Lung (tissue), 11 donors: ENCODE measurements at regions not wholly inside any gene's neighbourhood (a gene's known extent, or its start where the extent isn't known, plus 50 kb on each side); places are given as distances from the start of the nearest gene placed in this dataset.

Experiments used
- ATAC-seq: fragments of 200-7000 bp; cut with Tn5 transposase; one replicate; pipeline ENCODE4 v1.9.1; 2020; ENCODE audit warnings: moderate number of reproducible peaks; ENCODE audit not compliant: insufficient read depth, low FRiP score
- DNase-seq, 3 donors: peaks; one replicate each; pipeline ENCODE4 v3.0.0-alpha.2; 2013 to 2017
- H3K27ac ChIP-seq, 2 donors: one replicate each; pipeline ENCODE4 v1.5.1; 2013; ENCODE audit warnings: mild to moderate bottlenecking in 2 of 2, moderate library complexity in 2 of 2, control low read depth in 1 of 2, inconsistent platforms in 1 of 2, low read depth in 1 of 2, low read length in 1 of 2
- H3K27me3 ChIP-seq, 3 donors: one replicate each; pipeline ENCODE4 v1.5.1; 2013; ENCODE audit warnings: low read length in 2 of 3; ENCODE audit not compliant: control insufficient read depth in 3 of 3, insufficient read depth in 3 of 3
- H3K36me3 ChIP-seq, 4 donors: one replicate each; pipeline ENCODE4 v1.5.1; 2013; ENCODE audit warnings: low read length in 4 of 4, mild to moderate bottlenecking in 1 of 4, moderate library complexity in 1 of 4; ENCODE audit not compliant: control insufficient read depth in 4 of 4, insufficient read depth in 4 of 4
- H3K4me1 ChIP-seq, 5 donors: one replicate each; pipeline ENCODE4 v1.5.1; 2013; ENCODE audit warnings: low read length in 5 of 5, mild to moderate bottlenecking in 2 of 5, moderate library complexity in 1 of 5; ENCODE audit not compliant: control insufficient read depth in 5 of 5, insufficient read depth in 5 of 5
- H3K4me3 ChIP-seq: one replicate; pipeline ENCODE4 v1.5.1; 2013; ENCODE audit warnings: mild to moderate bottlenecking, control low read depth, moderate library complexity
- H3K9ac ChIP-seq, 2 donors: one replicate each; pipeline ENCODE4 v1.5.1; 2013; ENCODE audit warnings: low read length in 2 of 2, control low read depth in 1 of 2; ENCODE audit not compliant: insufficient read depth in 1 of 2
- H3K9me3 ChIP-seq, 4 donors: one replicate each; pipeline ENCODE4 v1.5.1; 2013; ENCODE audit warnings: low read length in 3 of 4, mild to moderate bottlenecking in 1 of 4, moderate library complexity in 1 of 4; ENCODE audit not compliant: control insufficient read depth in 4 of 4, insufficient read depth in 3 of 4
- WGBS, 2 donors: extraction: QIAGEN DNeasy Blood & Tissue Kit; methylation state at CpG; one replicate each; pipeline ENCODE4 v1.1.7; 2013; 5-methylcytosine and 5-hydroxymethylcytosine counted together
- TF ChIP-seq, protein P1 (sequence below): IDR thresholded peaks from 2 replicates; pipeline ENCODE4 v1.5.1; 2012; ENCODE audit warnings: mild to moderate bottlenecking; ENCODE audit errors: control extremely low read depth, extremely low read depth
- donor health status: control.
- donor health status: control.
- donor health status: Bipolar disorder and iron deficiency.
- donor health status: healthy.
- donor health status: DM: yes; HTN: yes; CAD: no.

DNA sequence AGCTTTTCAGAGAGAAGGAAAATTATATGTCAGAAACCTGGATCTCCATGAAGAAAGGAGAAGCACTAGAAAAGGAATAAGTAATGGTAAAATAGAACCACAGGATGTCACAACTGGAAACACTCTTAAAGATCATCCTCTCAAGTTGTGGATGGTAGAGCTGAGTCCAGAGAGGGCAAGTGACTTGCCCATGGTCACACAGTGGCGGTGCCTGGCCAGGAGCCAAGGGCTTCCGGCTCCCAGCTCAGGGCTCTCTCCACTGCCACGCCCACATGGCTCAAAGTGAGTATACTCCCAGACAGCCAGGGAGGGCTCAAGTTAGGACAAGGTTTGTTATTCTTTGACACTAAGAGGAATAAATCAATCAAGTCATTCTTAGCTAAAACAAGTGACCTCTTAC is 159.8 kb downstream of the COPRS start:
- TF ChIP-seq, protein P1, sequence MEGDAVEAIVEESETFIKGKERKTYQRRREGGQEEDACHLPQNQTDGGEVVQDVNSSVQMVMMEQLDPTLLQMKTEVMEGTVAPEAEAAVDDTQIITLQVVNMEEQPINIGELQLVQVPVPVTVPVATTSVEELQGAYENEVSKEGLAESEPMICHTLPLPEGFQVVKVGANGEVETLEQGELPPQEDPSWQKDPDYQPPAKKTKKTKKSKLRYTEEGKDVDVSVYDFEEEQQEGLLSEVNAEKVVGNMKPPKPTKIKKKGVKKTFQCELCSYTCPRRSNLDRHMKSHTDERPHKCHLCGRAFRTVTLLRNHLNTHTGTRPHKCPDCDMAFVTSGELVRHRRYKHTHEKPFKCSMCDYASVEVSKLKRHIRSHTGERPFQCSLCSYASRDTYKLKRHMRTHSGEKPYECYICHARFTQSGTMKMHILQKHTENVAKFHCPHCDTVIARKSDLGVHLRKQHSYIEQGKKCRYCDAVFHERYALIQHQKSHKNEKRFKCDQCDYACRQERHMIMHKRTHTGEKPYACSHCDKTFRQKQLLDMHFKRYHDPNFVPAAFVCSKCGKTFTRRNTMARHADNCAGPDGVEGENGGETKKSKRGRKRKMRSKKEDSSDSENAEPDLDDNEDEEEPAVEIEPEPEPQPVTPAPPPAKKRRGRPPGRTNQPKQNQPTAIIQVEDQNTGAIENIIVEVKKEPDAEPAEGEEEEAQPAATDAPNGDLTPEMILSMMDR = no peak
- peaks cover 0 to 2% (median 0%) of the 10 kb centered on the region in 4 donors for H3K9me3 ChIP-seq
- H3K4me3 ChIP-seq = no peak overlapping the region
- H3K27me3 ChIP-seq = no peaks in the 10 kb centered on the region
- no peak for DNase-seq
- peaks cover 0 to 29% (median 17%) of the 10 kb centered on the region in 5 donors for H3K4me1 ChIP-seq
- 58 to 74% methylated on average over 3 of the region's 3 CpGs for WGBS, 2 donors
- ATAC-seq = no peak
- H3K36me3 ChIP-seq = no peaks in the 10 kb centered on the region
- H3K9ac ChIP-seq = no peak overlapping the region
- H3K27ac ChIP-seq = no peak overlapping the region

DNA sequence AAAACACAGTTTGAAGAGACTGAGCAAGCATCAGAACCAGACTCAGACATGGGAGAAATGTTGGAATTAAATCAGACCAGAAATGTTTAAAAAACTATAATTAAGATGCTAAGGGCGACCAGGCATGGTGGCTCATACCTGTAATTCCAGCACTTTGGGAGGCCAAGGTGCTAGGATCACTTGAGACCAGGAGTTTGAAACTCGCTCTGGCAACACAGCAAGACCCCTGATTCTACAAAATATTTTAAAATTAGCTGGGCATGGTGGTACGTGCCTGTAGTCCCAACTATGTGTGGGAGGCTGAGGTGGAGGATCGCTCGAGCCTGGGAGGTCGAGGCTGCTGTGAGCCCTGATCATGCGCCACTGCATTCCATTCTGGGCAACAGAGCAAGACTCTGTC is 160.3 kb downstream of the COPRS start:
- DNase-seq (no peak), ATAC-seq (no peak)
- Histone ChIP-seq H3K36me3 (no peaks in the 10 kb centered on the region), H3K4me3 (no peak overlapping the region), H3K27ac (no peak overlapping the region), H3K27me3 (no peaks in the 10 kb centered on the region), H3K9ac (no peak overlapping the region), H3K9me3 (peaks cover 0 to 2% (median 0%) of the 10 kb centered on the region in 4 donors), H3K4me1 (peaks cover 0 to 35% (median 20%) of the 10 kb centered on the region in 5 donors)
- WGBS, 2 donors = 94 to 99% methylated on average over 7 of the region's 7 CpGs
- TF ChIP-seq, protein P1 = no peak

DNA sequence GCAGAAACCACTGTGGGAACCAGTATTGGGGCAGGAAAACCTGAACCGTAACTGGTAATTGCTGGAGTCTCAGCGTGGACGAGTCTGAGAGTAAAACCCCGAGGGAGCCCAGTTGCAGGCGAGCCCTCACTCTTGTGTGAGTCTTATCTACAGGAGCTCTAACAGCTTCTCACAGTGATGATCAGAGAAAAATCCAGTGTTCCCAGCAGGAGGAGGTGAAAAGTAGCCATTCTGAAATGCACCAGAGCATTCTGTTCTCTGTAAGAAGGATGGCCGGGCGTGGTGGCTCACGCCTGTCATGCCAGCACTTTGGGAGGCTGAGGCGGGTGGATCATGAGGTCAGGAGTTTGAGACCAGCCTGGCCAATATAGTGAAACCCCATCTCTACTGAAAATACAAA is 161.2 kb downstream of the COPRS start:
- ATAC-seq (no peak), DNase-seq (no peak)
- Histone ChIP-seq H3K9me3 (peaks cover 0 to 2% (median 0%) of the 10 kb centered on the region in 4 donors), H3K4me1 (peaks cover 0 to 38% (median 20%) of the 10 kb centered on the region in 5 donors), H3K9ac (no peak overlapping the region), H3K4me3 (no peak overlapping the region), H3K36me3 (no peaks in the 10 kb centered on the region), H3K27me3 (no peaks in the 10 kb centered on the region), H3K27ac (no peak overlapping the region)
- 92 to 96% methylated on average over 9 of the region's 9 CpGs for WGBS, 2 donors
- TF ChIP-seq, protein P1 = no peak

DNA sequence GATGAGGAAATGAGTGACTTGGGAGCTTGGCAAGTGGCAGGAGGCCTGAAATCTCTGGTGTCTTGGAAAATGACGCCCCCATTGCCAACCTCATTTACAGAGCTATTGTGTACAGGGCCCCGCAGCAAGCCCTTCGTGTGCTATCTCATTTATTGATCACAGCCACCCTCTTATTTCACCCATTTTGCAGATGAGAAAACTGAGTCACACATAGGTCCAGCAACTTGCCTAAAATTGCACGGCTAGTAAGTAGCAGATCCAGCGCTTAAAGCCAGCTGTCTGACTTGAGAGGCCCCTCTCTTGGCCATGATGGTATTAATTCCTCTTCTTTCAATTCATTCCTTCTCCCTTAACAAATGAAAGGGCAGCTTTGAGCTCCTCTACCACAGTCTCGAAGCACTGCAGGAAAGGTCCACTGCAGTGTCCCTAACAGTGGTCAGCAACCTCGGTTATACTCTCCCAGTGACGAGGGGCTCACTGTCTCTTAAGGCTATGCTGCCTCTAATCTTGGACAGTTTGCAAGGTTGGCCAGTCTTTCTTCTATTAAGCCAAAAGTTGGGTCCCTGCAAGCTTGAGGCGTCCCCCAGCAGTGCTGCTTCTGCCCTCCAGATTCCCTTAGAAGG is 162.2 kb downstream of the COPRS start:
- Histone ChIP-seq H3K27ac (peak overlapping the region in 1 of 2 donors; percentile 45), H3K36me3 (no peaks in the 10 kb centered on the region), H3K4me1 (peaks cover 0 to 46% (median 20%) of the 10 kb centered on the region in 5 donors), H3K4me3 (no peak overlapping the region), H3K9ac (no peak overlapping the region), H3K9me3 (peaks cover 0 to 2% (median 0%) of the 10 kb centered on the region in 4 donors), H3K27me3 (no peaks in the 10 kb centered on the region)
- TF ChIP-seq, protein P1 = no peak
- ATAC-seq (no peak), DNase-seq (no peak)
- 81 to 83% methylated on average over 9 of the region's 9 CpGs for WGBS, 2 donors
